CD4-positive, alpha-beta T cell treated with Interleukin-21 for 1 hour (primary cell): ENCODE measurements at regions not wholly inside any gene's neighbourhood (a gene's known extent, or its start where the extent isn't known, plus 50 kb on each side); places are given as distances from the start of the nearest gene placed in this dataset.

ENCODE experiments used
- DNase-seq: peaks from one replicate; pipeline ENCODE4 v3.0.0-alpha.2; 2020

DNA sequence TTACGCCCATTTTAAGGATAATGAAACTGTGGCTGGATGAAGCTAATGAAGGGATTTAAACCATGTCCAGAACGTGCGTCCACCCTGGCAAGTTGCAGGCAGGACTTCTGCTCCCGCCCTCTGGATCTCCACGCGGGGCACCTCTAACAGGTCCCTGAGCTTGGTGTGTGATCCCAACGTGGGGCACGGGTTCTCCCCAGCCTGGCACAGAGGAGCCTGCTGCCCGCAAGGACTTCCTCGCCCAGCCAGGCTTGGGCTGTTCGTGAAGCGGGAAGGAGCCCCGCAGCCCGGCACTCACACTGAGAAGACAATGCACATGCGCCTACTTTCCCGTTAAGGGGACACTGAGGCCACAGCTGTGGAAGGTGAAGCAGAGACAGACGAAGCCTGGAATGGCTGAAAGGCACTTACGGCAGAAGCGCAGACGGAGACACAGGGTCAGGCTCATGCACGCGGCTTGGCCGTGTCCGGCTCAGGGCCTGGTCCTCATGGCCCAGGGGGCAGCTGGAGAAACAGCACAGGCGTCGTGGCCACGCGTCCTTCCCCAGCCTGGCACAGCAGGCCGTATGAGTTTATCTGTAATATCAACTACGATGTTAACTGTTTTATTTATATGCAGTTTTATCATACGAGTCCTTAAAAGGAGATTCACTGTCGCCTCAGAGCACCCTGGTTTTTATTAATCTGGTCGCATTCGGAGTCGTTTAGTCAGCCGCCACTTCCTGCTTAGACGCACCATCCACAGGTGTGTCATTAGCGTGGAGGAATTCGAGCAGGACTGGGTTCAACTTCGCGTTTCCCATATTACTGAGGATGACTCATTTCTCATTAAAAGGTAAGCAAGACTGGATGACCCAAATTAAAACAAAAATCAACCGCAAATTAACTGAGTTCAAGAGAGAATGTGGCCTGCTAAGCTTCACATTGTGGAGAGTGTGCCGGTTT, 835.9 kb downstream of the GALR1 start:
- DNase-seq = no peak

DNA sequence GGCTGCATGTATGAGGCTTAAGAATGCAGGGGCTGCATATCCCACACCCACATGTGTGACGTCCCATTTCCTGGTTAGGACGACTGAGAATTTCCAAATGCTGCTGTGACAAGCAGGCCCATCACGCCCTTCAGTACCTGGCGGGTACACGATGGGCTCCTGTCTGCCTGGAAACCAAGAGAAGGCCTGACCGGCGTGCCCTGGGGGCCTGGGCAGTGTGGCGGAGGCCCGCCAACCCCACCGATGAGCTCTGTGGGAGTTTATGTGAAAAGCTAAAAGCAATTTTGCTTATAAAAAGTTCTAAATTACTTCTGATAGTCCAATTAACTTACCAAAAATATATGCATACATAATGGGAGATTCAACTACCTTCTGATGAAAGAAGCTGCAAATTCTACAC, 837.3 kb downstream of the GALR1 start:
- no peak for DNase-seq

DNA sequence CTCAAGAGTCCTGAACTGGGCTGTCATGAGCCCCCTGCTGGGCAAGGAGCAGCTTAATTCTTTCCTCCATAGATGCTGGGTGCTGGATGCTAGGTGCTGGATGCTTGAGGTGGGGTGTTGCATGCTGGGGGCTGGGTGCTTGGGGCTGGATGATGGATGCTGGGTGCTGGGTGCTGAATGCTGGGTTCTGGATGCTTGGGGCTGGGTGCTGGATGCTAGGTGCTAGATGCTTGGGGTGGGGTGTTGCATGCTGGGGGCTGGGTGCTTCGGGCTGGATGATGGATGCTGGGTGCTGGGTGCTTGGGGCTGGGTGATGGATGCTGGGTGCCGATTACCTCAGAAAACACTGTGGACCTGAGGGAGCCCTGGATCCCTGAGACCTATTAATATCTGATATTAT, 837.7 kb downstream of the GALR1 start:
- DNase-seq = no peak

DNA sequence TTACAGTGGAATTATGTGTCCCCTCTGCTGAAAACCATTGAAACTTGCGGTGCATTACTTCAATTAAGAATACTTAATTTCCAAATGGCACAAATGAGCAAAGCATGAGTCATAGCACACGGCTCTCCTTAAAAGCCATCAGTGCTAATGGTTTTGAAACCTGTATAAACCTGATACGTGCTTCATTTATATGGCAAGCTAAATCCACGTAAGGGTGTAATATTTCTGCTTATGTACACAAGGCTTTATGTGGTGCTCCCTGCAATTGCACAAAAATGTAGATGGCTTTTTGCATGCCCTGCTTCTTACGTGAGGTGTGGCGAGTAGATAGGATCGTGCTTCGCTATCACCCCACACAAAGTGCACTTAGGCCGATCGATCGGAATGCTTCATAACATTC, 840.9 kb downstream of the GALR1 start:
- no peak for DNase-seq

DNA sequence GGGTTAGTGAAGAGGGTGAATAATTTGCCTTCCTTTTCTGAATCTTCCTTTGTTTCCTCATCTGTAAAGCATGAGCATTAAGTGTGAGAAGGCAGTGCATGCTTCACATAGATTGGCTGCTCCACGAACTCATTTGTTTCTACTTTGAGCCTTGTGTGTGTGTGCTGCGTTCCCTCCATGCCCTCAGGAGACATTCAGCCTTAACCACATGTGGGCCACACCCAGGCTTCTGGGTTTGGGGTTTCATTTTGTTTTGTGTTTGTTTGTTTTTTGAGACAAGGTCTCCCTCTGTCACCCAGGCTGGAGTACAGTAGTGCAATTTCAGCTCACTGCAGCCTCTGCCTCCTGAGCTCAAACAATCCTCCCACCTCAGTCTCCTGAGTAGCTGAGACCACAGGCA, 843.3 kb downstream of the GALR1 start:
- no peak for DNase-seq

DNA sequence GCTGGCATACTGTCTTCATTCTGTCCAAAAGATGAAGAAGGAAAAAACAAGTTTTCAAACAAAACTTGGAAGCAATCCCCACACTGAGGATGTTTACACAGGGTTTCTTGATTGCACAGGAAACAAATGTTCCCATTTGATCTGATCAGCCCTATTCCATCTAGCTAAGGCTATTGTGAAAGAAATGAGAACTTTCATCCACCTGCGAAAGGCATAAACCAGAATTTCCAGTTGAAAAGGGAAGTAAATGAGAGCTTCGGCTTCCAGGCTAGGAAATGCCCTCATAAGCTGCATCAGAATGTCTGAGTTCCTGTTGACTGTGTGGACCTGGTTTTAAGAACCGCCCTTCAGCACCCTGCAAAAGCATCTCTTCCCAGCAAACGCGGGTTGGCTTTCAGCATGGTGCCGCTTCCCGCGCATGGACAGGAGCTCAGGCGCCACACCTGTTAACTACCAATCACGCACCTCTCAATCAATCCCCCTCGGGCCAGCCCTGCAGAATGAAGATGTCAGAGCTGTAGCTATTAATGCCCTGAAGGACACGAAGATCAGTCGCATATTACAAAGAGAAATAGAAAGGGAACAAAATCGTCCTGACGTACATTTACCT, 850.4 kb downstream of the GALR1 start:
- DNase-seq = no peak

DNA sequence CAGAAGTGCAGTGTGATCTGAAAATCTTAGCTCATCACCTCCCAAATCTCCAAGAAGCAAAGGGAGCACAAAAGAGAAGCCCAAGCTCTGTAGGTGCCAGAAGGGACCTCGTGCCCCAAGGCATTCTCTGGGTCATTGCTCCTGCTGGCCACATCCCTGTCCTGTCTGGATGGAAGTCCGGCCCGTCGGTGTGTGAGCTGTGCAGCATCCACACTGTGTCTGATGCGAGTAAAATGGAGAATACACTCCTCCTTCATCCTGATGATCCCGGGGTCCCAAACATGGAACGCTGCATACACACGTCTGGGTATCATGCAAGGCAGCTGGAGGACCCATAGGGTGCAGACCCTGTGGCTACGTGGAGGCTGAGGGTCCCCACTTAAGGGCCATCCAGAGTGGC, 851.4 kb downstream of the GALR1 start:
- DNase-seq = no peak

DNA sequence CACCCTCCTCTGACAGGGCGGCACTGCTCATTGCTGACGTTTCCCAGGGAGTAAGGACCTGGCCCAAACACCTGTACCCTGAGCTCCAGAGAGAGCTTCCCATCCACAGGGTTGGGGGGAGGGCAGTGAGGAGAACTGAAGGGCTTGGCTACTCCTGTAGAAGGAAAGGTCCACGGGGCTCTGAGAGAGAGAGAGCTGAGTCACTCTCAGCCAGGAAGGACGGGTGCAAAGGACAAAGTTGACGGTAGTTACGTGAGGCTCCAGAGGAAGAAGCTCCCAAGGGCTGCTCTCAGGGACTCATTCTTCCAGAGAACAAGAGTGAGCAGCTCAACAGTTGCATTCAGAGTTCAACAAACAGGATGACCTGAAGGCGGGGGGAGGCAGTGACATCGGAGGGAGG, 852.5 kb downstream of the GALR1 start:
- DNase-seq = no peak

DNA sequence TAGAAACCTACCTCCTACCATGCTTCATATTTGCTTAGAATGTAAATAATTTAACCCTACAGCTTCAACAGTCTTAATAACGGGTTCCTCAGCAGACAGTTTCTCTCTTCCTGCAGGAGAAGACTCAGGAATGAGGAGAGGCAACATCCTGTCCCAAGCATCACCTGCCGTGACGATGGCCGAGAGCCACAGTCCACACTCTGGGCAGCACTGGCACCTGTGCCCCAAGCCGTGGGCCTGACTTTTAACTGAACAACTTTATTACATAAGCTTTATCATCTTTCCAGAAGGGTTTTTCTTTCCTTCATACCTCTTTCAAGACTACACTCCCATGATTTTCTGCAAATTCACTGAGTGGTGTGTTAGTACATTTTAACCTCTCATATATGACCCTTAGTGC, 856.0 kb downstream of the GALR1 start:
- DNase-seq = no peak

DNA sequence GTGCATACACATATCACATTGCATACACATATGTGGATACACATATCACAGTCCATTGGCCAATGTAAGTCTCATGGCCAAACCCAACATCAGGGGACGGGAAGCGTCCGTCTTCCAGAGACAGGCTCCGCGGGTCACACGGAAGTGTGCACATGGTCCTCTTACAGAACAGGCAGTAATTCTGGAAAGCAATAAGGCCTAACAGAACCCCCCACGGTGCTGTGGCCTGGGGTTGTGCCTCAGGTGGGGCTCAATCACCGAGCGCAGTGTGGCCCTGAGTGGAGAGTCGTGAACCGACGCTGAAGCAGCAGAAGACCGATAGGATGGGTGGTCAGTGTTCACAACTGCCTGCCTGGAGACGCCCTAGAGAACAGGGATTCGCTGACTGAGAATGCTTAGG, 857.3 kb downstream of the GALR1 start:
- no peak for DNase-seq

DNA sequence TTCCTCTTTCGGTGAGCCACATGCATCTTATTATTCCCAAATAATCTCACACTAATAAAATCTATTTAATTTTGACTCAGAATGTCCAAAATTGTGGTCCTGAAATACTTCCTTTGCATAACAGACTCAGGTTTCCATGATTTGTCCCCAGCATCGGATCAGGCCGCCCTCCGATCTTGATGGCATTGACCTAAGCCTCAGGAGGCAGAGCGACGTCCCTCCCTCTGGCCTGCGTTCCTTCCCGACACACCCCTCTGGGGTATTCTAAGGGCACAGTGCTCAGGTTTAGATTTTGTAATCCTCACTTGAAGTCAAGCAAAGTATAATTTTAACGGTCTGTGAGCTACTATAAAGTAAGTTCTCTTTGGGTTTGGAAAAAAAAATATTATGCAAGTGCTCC, 857.7 kb downstream of the GALR1 start:
- no peak for DNase-seq

DNA sequence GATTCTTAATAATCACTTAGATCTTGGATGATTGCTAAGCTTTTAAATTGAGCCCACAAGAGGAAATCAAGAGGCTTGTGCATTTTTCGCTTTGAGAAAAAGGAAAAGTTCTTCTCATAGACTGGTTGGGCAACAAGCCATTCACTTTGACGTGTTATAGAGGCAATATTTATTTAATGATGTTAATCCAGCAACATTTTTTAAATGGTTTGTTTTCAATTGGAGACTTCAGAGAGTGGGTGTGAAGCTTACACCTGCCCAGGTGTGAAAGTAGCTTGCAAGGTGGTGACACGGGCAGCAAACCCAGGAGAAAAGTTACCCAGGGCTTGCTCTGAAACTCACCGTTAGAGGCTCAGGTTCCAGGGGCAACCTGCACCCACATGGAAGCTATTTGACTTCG, 858.9 kb downstream of the GALR1 start:
- DNase-seq = no peak

DNA sequence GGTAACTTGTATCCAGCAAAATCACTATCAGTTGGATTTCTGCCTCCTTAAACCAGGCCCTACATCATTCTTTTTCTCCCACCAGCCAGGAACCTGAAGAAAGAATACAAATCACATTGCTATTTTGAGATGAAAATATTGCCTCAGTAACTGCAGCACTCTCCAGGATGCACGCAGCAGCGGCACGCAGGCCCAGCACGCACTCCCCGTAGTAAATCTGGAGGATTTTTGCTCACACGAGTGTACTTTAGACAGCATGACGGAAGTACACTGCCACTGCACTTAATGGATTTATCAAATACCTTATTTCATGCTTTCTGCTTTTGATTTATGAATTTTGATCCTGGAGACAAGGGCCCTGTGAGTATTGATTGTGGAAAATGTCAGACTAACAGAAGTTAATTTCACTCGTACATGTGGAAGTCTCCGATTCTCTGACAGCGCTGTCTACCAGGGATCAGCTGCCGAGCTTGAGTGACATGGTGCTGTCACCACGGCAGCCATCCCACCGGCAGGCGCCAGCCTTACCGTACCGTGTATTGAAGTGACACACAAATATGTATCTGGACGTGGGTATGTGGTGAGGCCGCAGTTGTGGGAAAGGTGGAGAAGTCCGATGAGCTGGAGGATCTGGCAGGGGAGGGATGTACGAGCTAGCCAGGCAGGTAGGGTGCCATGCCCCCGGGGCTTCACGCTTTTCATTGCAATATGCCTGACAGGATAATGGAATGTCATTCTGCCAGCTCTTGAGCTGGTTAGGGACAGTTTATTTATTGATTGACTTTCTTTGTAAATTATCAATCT, 863.7 kb downstream of the GALR1 start:
- no peak for DNase-seq

DNA sequence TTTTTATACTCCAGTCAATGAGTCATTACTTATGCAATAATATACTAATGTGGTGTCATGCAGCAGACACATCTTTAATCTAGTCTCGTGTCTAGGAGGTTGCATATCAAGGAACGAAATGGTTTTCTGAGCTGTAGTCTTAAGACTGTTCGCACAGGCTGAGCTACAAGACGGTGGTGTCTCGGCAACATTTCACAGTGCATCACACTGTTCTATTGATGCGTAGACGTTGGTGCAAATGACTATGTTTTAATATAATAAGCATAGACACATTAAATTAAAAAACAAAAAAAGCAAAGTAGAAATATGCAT, 864.2 kb downstream of the GALR1 start:
- DNase-seq = no peak

DNA sequence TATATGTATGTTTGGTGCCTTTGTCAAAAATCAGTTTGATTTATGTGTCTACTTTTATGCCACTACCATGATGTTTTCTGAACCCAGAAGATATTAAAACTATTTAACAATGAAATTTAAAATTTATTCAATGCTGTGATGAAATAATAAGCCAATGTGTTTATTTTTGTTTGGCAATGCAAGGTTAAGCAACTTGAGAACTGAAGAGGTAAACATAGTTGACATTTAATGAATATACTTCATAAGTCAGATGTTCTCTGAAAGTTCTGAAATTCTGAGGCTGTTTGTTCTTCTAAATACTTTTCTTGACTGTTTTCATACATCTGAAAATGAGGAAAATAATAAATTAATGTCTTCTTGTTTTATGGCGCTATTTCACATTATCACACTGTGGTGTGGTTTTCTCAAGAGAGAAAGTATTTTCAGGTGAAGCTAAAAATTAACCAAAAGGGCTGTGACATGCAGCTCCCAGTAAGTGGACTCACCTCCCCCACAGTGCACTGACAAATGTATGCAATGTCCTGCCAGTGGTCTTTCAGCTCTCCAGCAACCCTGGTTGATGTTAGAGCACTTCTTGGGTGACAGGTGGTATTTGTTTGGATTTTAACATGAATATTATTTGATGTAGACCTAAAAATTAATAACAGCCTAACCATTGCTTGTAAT, 863.6 kb upstream of the SALL3 start:
- DNase-seq = no peak

DNA sequence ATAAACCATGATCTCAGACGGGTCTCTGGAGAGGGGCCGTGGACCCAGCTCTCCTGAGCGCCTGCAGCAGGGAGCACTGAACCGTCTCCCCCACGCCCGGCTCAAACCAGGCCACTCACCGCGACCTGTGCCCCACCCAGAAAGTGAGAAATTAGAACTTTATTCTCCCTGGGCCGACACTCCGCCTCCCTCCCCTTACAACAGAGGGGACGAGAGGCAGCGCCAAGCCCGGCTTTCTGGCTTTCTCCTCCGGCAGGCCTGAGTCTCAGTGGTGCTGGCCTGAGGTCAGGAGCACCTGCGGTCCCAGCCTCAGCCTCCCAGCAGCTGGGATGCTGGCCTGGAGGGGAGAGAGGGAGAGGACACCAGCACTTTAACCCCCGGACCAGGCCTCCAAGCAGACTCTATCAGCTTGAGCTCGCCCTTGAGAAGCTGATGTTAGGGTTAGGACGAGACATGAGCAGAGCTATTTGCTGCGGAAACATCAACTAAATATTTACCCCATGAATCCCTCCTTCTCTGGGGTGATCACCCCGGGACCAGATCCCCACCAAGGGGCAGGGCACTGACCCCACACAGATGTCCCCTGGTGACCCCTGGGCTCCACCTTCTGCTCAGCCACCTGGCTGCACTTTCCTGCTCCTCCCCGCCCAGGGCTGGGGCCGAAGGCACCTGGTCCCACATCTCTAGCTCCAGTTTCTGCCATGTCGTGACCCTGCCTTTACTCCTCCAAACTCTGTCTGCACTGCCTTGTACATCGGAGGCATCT, 856.3 kb upstream of the SALL3 start:
- DNase-seq = no peak

DNA sequence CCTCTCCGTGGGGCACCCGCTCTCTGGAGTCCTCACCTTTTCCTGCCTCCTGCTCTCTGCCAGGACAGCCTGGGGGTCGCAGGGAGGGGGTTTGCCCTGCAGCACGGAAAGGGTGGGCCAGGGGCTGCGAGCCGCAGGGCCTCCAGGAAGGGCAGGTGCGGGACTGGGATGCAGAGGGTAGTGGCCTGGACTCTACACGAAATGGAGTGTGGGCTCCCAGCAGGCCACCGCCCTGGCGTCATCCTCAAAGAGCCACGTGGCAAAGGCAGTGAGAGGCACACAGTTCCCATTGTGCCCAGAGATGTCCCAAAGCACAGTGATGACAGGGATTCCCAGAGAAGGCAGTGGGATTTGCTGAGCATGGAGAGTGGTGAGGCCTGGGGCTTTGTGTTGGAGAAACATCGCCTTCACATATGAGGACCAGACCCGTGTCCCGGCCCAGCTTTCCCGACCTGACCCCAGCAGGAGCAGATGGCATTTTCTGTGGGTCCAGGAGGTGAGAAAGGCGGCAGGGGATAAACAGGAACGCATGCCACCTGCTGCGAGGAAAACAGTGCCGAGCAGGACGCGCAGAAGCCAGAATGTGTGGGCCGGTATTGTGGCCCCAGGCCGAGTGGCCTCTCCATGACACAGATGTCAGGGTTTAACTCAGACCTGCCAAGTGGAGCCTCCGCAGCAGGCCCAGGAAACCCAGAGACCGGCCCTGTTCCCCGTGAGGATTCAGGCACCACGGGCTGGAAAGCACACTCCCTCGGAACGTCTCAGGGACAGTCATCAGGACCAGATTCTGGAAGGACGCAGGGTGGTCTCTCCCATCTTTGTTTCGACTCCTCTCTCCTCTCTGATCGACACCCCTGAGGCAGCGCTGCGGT, 855.5 kb upstream of the SALL3 start:
- DNase-seq = no peak

DNA sequence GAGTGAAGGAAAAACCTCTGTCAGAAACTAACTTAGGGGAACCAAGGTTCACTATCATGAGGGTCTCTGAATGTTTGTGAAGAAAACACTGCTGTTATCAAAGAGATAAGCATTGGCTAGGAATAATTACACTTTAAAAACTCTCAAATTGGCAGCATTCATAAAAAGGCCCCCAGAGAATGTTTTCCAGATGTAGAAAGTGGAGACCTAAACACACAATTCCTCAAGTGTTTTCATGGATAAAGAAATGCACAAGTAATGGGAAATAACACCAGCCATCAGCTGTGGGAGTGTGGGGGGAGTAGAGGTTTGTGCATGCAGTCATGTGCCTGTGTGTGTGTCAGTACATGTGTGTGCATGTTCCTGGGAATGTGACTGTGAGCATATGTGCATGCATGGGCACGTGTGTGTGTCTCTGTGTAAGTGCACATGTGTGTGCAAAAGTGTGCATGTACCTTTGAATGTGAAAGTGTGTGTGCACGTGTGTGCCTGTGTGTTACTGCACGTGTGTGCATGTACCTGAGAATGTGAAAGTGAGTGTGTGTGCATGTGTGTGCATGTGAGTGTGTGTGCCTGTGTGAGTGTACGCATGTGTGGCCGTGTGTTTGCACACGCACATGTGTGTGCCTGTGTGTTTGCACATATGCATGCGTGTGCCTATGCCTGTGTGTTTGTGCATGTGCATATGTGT, 854.3 kb upstream of the SALL3 start:
- no peak for DNase-seq

DNA sequence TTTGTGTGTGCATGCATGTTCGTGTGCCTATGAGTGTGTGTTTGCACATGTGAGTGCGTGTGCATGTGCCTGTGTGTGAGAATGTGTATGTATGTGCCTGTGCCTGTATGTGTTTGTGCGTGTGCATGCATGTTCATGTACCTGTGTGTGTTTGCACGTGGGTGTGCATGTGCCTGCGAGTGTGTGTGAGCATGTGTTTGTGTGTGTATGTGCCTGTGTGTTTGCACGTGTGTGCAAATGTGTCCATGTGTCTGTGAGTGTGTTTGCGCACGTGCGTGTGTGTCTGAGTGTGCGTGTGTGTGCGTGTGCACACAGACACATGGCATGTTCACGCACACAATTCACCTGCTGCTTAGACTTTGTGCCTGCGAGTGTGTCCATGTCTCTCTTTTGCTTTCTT, 853.5 kb upstream of the SALL3 start:
- DNase-seq = no peak

DNA sequence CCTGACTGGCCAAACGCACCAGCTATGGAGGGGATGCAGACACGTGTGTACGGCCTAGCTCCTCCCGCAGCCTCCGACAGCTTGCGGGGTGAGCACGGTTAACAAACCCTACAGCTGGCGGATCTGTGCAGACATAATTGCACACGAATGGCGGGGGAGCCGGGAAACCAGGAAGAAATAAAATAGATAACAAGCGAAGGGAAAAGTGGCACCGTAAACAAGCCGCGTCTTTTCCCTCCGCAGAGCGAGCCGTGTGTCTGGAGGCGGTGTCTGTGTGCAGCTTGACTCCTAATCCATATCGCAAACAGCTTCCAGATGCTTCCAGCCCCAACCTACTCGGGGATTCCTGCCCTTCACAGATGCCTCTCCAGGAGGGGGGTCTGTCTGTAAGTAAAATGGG, 853.1 kb upstream of the SALL3 start:
- DNase-seq = no peak

DNA sequence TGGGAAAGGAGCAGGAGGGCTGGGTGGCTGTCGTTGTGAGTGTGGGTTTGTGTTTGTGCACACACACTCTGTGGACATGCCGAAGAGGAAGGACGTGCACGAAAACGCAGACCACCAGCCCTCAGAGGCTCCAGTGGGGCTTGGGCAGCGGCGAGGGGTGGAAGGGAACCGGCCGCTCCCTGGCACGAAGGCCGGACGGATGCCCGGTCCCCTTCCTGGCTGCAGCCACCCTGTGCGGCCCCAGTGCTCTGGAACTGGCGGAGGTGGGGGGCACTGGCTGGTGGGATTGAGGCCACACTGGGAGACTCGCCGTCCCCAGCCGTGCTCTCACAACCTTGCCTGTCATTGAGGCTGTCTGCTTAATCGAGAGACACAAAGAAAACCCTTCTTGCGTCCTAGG, 852.6 kb upstream of the SALL3 start:
- no peak for DNase-seq
